Stimulated activated naive CD4-positive, alpha-beta T cell (primary cell): ENCODE measurements at regions not wholly inside any gene's neighbourhood (a gene's known extent, or its start where the extent isn't known, plus 50 kb on each side); places are given as distances from the start of the nearest gene placed in this dataset.
"Not testable (repeated sequence)": the region's sequence is repeated elsewhere in the genome, so short reads cannot be mapped to it uniquely, and the experiment has no call there.

ENCODE experiments used
- DNase-seq, 6 experiments: peaks; one replicate each; lab custom pipeline; 2025; lab: John Stamatoyannopoulos, UW

DNA sequence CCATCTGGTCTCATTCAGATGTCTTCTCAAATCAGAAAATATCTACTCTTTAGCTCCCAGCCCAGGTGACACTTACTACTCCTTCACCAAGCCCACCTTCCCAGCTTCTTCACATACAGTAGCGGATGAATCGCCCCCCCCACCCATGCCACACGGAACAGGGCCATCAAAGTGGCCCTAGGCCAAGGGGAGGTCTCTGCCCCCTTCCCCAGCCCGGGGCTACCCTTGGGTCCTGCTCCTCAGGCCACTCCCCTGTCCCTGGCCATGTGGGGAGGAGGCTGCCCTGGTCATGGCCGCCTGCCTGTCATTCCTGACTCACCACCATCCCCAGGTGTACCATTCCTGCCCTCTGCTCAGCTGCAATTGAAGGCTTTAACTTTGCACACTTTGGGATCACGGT, 142.8 kb downstream of the NECTIN1 start:
- no peak for DNase-seq

DNA sequence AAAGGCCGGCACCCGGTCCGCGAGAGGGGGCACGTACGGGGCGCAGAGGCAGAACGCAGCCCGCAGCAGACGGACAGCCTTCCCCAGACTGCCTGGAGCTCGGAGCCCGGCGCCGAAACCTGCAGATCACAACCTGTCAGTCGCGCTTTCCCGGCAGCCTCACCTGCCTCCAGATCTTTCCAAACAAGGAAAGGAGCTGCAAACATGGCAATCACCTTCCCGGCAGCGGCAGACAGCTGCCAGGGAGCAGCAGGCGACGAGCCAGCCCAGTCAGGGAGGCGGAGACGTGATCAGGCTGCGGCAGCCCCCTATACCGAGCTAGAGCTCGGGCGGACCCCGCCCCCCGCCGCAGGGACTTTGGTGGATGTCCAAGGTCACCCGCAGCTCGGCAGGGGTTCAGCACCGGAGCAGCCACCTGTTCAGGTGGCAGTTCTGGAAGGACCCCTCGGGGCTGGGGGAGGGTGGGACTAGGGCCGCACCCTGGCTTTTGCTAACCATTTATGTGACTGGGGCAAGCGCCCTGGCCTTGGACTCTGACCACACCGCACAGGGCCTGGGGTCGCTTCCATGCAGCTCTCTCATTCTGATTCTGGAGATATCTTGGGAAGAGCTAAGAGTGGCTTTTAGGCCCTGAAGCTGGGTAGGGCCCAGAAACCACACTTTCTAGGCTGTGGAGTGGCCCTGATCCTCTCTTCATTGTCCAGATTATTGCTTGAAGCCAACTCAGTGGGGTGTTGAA, 143.8 kb downstream of the NECTIN1 start:
- DNase-seq = no peak

DNA sequence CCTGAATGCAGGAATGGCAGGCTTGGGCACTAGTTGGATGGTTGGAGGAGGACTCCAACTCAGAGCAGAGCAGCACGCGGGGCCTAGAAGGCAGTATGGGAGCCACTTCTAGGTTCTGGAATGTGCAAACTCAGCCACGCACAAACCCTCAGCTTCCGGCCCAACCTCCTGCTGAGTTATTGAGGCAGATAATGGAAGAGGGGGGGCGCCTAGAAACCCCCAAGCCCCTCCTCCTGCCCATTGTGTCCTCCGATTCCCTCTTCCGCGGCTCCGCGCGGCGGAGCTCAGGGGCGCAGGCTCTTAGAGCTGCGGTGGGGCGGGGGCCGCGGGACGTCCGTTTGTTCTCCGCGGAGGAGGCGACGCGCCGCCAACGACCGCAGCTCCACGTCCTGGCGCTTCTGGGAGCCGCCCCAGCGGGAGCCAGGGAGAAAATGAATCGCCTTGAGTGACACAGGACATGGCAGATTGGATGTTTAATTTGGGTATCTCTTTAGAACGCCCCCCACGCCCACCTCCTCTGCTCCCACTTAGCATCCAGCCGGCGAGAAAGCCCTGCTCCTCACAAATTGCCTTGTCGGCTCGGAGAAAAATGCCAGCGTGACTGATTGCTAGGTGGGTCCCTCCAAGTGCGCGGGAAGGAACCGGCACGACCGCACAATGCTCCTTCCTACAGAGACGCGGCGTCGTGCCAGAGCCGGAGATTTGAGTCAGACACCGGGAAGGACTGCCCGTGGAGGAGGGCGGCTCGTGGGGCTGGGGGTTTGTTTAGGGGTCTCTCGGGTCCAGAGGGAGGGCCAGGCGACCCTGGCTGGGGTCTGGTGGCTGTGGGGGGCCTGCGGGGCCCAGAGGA, 144.6 kb downstream of the NECTIN1 start:
- DNase-seq = no peak

GRCh38 chr11:119583585-119583984, 145.4 kb downstream of the NECTIN1 start:
- no peak for DNase-seq

- not testable (repeated sequence) for DNase-seq
Observed at GRCh38 chr11:119581396-119581795, 147.6 kb downstream of the NECTIN1 start.

GRCh38 chr11:119580751-119581150, 148.2 kb downstream of the NECTIN1 start:
- no peak for DNase-seq

- DNase-seq = no peak
Observed at GRCh38 chr11:119580081-119580480, 148.9 kb downstream of the NECTIN1 start.

DNA sequence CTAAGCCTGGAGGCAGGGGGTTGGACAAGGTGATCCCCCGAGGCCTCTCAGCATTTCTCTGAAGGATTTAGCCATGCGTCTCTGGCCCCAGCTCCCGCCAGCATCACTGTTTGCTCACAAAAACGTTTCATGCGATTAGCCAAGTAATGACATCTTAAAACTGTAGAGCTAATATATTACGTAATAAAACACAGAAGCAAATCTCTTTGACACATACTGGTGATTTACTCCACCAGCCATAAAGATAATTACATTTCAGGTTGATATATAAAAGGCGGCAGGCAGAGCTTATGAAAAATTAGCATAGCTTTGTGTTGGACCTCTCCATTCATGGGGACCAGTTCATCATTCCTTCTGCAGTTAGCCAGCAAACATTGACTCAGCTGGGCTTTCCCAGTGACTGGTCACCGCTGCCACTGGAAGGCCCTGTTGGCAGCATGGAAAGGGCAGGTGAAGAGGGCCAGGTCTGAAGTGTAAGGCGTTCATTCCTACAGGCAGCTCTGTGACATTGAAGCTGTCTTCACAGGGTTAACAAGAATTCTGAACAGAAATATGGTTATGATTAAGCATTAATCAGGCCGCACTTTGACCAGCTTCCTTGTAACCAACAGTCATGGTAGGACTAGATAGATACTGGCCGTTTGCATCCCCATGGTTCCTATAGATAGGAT, 150.3 kb downstream of the NECTIN1 start:
- no peak for DNase-seq

- DNase-seq = no peak
Observed at GRCh38 chr11:119573858-119574257, 150.9 kb upstream of the THY1 start.

DNA sequence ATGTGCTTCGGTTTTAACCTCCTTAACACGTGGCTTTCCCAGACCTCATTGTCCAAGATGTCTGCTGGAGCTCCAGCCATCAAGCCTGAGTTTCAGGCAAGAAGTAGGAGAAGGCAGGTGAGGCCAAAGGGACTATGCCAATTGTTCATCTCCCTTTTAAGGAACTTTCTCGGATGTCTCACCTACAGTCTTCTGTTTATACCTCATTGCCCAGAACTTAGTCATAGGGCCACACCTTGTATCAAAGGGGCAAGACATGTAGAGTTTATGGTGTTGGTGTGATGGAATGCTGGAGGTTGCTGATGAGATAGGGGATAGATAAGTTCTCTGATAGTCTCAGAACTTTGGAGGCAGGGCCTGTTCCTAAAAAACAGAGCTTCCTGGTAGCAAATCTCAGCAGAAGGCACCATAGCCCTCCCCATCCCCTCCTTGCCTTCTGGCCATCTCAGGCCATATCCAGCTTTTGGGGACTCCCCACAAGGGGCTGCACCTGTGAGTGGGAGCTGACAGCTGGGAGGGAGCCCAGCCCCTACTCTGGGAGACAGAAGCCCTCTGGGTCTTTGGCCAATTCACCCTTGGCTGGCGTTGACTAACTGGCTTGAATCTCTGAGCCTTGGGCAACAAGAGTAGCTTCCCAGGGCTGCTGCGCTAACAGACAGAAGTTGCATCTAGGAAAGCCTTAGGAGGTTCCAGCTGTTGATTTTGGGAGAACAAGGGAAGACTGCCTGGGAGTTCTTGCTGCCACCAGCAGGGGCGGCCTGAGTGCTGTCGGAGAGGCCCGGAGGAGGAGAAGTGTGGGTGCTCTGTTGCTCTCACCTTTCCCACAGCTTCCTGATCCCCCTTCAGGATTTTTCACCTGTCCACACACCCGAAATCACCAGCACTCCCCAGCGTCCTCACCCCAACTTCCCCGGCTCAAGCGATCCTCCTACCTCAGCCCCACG, 149.8 kb upstream of the THY1 start:
- no peak for DNase-seq

DNA sequence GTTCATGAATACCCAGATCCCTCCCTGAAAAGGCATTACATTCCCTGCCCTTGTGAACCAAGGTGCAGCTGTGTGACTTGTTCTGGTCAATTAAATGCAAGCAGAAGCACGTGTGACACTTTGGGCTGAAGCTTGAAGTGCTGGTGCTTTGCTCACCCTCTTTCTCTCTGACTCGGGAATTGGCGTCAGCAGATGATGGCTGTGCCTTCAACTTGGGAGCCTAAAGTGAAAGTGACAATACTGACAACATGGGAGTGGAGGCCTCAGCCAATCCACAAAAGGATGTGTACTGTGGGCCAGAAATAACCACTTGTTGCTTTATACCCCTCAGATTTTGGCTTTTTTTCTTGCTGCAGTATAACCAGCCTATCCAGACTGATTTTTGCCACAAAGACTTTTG, 148.3 kb upstream of the THY1 start:
- DNase-seq = no peak

DNA sequence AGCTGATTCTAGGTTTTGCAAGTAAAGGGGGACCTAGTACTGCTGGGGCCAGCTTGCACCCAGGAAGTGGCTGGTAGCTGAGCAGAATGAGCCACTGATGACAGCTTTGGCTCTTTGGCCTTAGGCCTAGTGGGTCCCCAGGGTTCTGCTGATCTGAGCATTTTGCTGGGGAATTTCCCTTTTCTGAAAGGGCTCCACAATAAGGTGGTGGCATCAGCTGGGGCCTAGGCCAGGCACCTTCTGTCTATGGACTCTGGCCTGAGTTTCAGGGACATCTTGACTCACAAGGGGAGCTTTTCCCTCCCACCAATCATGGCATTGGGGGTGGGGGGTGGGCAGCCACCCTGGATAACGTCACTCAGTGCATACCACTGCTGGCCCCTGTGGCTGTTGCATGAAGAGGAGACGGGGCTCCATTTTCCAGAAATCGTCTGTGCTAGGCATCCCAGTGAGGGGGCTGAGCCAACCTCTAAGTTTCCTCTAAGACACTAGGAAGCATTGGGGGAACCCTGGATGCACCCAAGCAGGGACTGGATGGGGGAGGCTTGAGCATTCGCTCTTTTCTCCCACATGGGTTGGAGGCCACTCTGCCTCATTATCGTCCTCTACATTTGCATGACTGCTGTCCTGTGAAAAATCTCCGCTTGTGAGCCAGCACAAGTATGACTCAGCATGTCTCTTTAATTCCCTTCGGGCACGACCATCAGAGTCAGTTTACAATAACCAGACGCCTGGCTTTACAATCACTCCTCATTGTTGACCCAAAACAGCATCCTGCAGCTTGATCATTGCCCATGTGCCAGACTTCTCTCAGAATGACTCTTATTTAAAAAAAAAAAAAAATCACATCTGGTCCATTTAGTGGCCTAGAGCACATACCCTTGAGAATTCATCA, 145.0 kb upstream of the THY1 start:
- DNase-seq = no peak

DNA sequence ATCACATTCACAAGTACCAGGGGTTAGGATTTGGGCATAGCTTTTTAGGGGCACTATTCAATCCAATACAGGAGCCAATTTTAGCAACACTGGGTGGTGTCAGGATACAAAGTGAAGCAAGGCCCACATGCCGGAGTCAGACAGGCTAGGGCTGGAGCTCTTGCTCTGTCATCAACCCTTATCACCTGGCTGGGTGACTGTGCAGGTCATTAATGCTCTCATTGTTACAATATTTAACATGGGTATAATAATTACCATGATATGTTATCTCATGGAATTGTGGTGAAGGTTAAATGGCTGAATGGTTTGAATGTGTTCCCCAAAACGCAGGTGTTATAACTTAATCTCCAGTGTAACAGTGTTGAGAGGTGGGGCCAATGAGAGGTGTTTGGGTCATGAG, 143.3 kb upstream of the THY1 start:
- no peak for DNase-seq

DNA sequence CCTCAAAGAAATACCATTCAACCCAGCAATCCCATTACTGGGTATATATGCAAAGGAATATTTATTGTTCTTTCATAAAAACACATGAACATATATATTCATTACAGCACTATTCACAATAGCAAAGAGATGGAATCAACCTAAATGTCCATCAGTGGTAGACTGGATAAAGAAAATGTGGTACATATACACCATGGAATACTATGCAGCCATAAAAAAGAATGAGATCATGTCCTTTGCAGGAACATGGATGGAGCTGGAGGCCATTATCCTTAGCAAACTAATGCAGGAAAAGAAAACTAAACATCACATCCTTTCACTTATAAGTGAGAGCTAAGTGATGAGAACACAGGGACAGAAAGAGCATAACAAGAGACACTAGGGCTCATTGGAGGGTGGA, 142.7 kb upstream of the THY1 start:
- not testable (repeated sequence) for DNase-seq

GRCh38 chr11:119560961-119561360, 138.0 kb upstream of the THY1 start:
- no peak for DNase-seq

DNA sequence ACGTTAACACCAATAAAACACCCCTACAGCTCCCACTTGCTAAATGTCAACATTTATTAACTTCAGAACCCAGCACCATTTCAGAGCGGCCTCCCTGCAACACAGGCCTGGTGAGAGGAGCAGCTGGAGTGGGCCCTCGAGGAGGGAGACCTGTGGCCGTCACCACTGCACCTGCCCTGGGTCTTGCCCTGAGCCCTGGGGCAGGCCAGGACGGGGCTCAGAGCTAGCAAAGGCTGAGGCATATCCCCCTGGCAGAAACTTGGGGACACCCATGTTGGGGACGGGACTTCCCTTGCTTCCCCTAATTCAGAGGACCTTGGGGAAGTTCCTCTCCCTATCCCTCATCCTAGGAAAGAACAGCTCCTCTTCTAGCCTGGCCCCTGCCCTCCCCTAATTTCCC, 137.3 kb upstream of the THY1 start:
- no peak for DNase-seq

- DNase-seq = no peak
Observed at GRCh38 chr11:119552106-119552485, 129.1 kb upstream of the THY1 start.

GRCh38 chr11:119551420-119552105, 128.6 kb upstream of the THY1 start:
- no peak for DNase-seq

DNA sequence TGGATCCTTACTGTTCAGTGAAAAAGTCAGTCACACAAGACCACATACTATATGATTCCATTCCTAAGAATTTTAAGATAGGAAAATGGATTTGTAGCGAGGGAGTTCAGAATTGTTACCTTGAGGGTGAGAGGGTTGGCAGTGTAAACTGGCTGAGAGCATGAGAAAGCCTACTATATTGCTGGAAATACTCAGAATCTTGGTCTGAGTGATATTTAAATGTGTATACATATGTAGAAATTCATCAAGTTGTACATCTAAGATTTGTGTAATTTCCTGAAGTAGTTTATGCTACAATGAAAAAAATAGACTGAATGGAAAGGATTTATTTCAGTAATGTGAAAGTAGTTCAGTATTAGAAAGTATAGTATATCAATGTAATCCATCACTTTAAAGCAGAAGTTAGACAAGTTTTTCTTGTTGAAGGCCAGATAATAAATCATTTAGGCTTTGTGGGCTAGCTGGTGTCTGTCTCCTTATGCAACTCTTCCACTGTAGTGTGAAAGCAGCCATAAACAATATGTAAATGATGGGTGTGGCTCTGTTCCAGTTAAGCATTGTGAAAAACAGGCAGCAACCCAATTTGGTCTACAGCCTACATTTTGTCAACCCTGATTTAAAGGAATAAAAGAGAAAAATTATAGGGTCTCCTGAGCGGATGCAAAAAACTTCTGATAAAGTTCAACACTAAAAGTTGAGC, 127.2 kb upstream of the THY1 start:
- no peak for DNase-seq

DNA sequence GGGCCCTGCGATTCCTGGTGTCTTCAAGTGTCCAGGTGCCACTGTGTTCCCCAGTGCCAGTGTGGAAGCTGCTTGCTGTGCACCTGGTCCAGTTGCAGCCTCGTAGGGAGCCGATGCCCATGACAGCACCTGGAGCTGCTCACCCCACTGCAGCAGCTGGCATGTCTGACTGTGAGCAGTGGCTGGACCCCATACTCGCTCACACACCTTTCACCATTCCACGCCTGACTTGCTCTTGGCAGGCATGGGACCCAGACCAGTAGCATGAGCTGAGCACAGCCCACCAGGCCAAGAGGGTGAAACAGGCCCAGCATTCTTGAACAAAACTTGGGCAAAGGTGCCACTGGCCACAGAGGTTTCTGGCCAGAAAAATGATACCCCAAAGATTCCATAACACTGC, 124.5 kb upstream of the THY1 start:
- DNase-seq = no peak
